Caco-2 (cell line): ENCODE measurements at regions not wholly inside any gene's neighbourhood (a gene's known extent, or its start where the extent isn't known, plus 50 kb on each side); places are given as distances from the start of the nearest gene placed in this dataset.

Experiments used
- BruUV-seq: library from RNA; stranded (reverse); fragments of 400-500 nt; replicated peaks from 2 replicates; lab custom pipeline; 2021; lab: Mats Ljungman, UMichigan
- CTCF ChIA-PET: fragments of 300-600 bp; sonication (Branson Sonifier 250); formaldehyde crosslinking; loops from one replicate; lab custom pipeline; 2022; ENCODE audit warnings: antibody characterized with exemption; lab: Charles Lee
- POLR2A ChIA-PET: fragments of 300-600 bp; sonication (Branson Sonifier 250); formaldehyde crosslinking; loops from one replicate; lab custom pipeline; 2022; ENCODE audit warnings: antibody characterized with exemption; lab: Charles Lee
- DNase-seq, 2 experiments: peaks; one replicate each; pipeline versions ENCODE4 v3.0.0 to v3.0.0-alpha.2; 2020 to 2022
- H3K27me3 ChIP-seq: replicated peaks from 2 replicates; pipeline ENCODE4 v1.6.0; 2011; ENCODE audit warnings: low read length; ENCODE audit not compliant: control insufficient read depth, insufficient read depth
- H3K36me3 ChIP-seq: 2 replicates; pipeline ENCODE4 v1.5.1; 2011; ENCODE audit warnings: low read length; ENCODE audit not compliant: control insufficient read depth, insufficient read depth
- H3K4me1 ChIP-seq: fragments of 250-450 bp; sonication (Bioruptor Pico); 2 replicates; pipeline ENCODE4 v1.5.1; 2020; ENCODE audit warnings: mild to moderate bottlenecking
- H3K4me3 ChIP-seq: 2 replicates; pipeline ENCODE4 v1.5.1; 2011; ENCODE audit warnings: low read depth, mild to moderate bottlenecking, control low read depth, low read length
- H3K9me3 ChIP-seq: fragments of 250-450 bp; sonication (Bioruptor Pico); 2 replicates; pipeline ENCODE4 v1.5.1; 2020; ENCODE audit warnings: mild to moderate bottlenecking, moderate library complexity
- H3K27ac Mint-ChIP-seq: one replicate; pipeline ENCODE4 v1.8.0; 2022; ENCODE audit warnings: mixed read lengths; ENCODE audit not compliant: unreplicated experiment
- H3K27me3 Mint-ChIP-seq: one replicate; pipeline ENCODE4 v1.8.0; 2022; ENCODE audit warnings: mixed read lengths; ENCODE audit not compliant: insufficient read depth, unreplicated experiment
- H3K36me3 Mint-ChIP-seq: one replicate; pipeline ENCODE4 v1.8.0; 2022; ENCODE audit warnings: mild to moderate bottlenecking, mixed read lengths; ENCODE audit not compliant: insufficient read depth, unreplicated experiment
- H3K4me1 Mint-ChIP-seq: one replicate; pipeline ENCODE4 v1.8.0; 2022; ENCODE audit warnings: low read depth, mixed read lengths; ENCODE audit not compliant: unreplicated experiment
- H3K4me3 Mint-ChIP-seq: one replicate; pipeline ENCODE4 v1.8.0; 2022; ENCODE audit warnings: mild to moderate bottlenecking, moderate library complexity, mixed read lengths; ENCODE audit not compliant: unreplicated experiment
- H3K9me3 Mint-ChIP-seq: one replicate; pipeline ENCODE4 v1.8.0; 2022; ENCODE audit warnings: mixed read lengths; ENCODE audit not compliant: unreplicated experiment
- intact Hi-C: fragments of 100-400 bp; cut with micrococcal nuclease; formaldehyde crosslinking; loops from one replicate; pipeline ENCODE4 v1.10.0; 2022; ENCODE audit not compliant: unreplicated experiment
- TF ChIP-seq, protein P1 (sequence below), 2 experiments: fragments of 200-600 bp in 1 of 2; IDR thresholded peaks; 1 replicate in 1 of 2; 2 replicates in 1 of 2; pipeline versions ENCODE4 v1.5.1 to v1.8.0; 2011 to 2022; ENCODE audit warnings: antibody characterized with exemption in 1 of 2, control low read depth in 1 of 2, inconsistent platforms in 1 of 2, low read depth in 1 of 2, low read length in 1 of 2, mild to moderate bottlenecking in 1 of 2, moderate library complexity in 1 of 2; ENCODE audit not compliant: insufficient read depth in 1 of 2, severe bottlenecking in 1 of 2, unreplicated experiment in 1 of 2

DNA sequence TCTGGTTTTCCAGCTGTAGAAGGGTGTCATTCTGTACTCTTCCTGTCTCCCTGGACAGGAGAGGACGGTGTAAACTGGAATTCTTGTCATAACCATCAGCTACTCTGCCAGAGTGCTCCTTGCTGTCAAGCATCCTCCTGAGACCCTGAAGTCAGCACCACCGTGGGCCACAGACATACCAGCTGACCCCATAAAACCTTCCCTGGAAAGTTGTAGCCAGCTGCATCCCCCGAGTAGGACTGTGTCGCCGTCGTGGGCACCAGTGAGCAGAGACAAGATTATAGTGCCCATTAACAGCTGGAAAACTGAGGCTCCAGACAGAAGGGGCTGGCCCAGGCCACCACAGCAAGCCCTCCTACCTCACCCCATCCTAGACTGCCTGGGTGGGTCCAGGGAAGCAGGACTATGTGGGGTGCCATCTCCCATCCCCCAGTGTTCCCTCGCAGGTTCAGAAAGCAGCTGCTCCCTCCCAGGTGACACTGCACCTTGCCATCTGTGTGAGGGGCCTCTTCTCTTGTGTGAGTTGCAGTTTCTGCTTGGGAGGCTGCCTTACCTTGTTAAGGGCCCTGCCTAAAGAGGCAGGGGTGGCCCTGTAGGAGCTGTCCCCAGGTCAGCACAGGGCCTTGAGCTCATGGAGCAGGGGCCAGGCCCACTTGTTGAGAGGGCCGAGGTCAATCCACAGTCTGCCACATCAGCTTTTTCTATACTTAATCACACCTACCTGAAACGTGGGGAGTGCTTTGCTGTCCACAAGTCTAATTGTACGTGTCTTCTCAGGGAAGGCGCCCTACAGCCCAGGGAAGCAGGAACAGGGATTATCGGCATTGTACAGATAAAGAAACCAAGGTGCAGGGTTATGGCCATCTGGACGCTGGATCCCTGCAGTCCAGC, 191.9 kb upstream of the LINGO1 start:
- BruUV-seq: no TSS peak
- intact Hi-C loops: loop anchor here (5.0 kb wide), 1 partner anchor 717 kb away; no protein-coding TSS in a partner anchor
- no peak overlapping the region for H3K4me3 Mint-ChIP-seq

DNA sequence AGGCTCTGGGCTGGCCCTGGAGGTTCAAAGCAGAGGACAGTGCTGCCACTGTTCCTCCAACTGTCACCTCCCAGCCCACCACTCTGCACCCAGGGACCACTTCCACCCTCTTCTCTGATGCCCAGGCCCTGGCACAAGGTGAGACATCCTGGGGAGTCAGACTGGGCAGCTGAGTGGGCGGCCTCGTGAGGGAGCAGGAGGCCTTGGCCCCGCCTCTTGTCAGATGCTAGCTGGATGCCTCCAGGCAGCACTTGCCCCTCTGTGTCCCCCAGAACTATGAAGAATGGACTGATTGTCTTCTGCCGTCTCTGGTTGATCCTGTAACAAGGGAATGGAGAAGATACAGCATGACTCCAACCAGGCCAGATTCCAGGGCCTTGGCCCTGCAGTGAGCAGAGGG, 191.0 kb upstream of the LINGO1 start:
- CTCF ChIA-PET: interaction anchor here (0.5 kb wide), 1 partner anchor 31 kb away, joined by 3 read pairs; no protein-coding TSS in a partner anchor
- H3K36me3 ChIP-seq: no peaks in the 10 kb centered on the region
- Mint-ChIP-seq H3K4me1 (no peaks in the 10 kb centered on the region), H3K9me3 (no peaks in the 10 kb centered on the region), H3K36me3 (no peaks in the 10 kb centered on the region), H3K27ac (no peak overlapping the region), H3K4me3 (no peak overlapping the region), H3K27me3 (peaks cover 23% of the 10 kb centered on the region)
- no peak for DNase-seq
- H3K4me3 ChIP-seq: no peak overlapping the region
- POLR2A ChIA-PET: no interaction called here
- H3K4me1 ChIP-seq: 0 out of 2 replicates have a peak, but pooled peaks cover 4% of the 10 kb centered on the region
- H3K9me3 ChIP-seq: no peaks in the 10 kb centered on the region
- peaks cover 3% of the 10 kb centered on the region for H3K27me3 ChIP-seq
- BruUV-seq: no TSS peak
- TF ChIP-seq, protein P1, sequence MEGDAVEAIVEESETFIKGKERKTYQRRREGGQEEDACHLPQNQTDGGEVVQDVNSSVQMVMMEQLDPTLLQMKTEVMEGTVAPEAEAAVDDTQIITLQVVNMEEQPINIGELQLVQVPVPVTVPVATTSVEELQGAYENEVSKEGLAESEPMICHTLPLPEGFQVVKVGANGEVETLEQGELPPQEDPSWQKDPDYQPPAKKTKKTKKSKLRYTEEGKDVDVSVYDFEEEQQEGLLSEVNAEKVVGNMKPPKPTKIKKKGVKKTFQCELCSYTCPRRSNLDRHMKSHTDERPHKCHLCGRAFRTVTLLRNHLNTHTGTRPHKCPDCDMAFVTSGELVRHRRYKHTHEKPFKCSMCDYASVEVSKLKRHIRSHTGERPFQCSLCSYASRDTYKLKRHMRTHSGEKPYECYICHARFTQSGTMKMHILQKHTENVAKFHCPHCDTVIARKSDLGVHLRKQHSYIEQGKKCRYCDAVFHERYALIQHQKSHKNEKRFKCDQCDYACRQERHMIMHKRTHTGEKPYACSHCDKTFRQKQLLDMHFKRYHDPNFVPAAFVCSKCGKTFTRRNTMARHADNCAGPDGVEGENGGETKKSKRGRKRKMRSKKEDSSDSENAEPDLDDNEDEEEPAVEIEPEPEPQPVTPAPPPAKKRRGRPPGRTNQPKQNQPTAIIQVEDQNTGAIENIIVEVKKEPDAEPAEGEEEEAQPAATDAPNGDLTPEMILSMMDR (IDR thresholded peaks at IDR 0.05; ENCODE audit: insufficient read depth in 1 of 2, low read depth in 1 of 2, low read length in 1 of 2, severe bottlenecking in 1 of 2, unreplicated experiment in 1 of 2): no peak
- intact Hi-C loops: loop anchor here (5.0 kb wide), 1 partner anchor 716 kb away; no protein-coding TSS in a partner anchor

More for the DNA sequence above, 191.9 kb upstream of the LINGO1 start:
- peaks cover 3% of the 10 kb centered on the region for H3K27me3 ChIP-seq
- H3K36me3 Mint-ChIP-seq: no peaks in the 10 kb centered on the region
- H3K4me1 Mint-ChIP-seq: no peaks in the 10 kb centered on the region
- TF ChIP-seq, protein P1 (IDR thresholded peaks at IDR 0.05; ENCODE audit: insufficient read depth in 1 of 2, low read depth in 1 of 2, low read length in 1 of 2, severe bottlenecking in 1 of 2, unreplicated experiment in 1 of 2): no peak
- H3K9me3 Mint-ChIP-seq: no peaks in the 10 kb centered on the region
- H3K4me1 ChIP-seq: 0 out of 2 replicates have a peak, but pooled peaks cover 4% of the 10 kb centered on the region
- H3K4me3 ChIP-seq: no peak overlapping the region
- no peaks in the 10 kb centered on the region for H3K9me3 ChIP-seq
- ChIA-PET CTCF (interaction anchor here (0.5 to 0.8 kb wide), 2 partner anchors 30 to 191 kb away, joined by 3 read pairs; no protein-coding TSS in a partner anchor), POLR2A (no interaction called here)
- H3K36me3 ChIP-seq: no peaks in the 10 kb centered on the region
- peaks cover 23% of the 10 kb centered on the region for H3K27me3 Mint-ChIP-seq
- DNase-seq: no peak
- H3K27ac Mint-ChIP-seq: no peak overlapping the region

DNA sequence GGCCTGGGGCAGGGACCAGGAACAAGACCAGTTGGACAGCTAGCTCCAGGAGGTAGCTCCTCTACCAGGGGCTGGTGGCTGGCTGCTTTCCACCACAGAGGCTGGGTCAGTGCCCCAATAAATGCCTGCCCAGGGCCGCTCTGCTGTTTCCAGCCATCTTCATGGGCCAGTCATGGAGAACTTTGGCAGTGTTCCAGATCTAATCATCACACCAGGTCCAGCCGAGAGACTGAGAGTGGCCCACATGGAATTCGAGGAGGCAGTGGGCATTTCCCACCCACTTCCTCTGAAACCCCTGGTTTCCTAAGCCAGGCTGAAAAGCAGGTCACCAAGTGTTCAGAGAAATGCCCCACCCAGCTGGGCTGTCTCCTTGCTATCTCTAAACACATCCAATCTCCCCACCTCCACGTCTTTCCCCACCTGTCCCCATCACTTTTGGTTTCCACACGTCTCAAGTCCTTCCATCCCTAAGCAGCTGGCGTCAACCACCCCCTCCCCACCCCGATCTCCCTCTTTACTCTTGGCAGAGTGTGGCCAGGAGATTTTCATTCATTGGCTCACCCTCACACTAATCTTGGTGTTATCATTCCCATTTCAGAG, 190.0 kb upstream of the LINGO1 start:
- no peaks in the 10 kb centered on the region for H3K36me3 Mint-ChIP-seq
- Histone ChIP-seq H3K9me3 (no peaks in the 10 kb centered on the region), H3K4me3 (no peak overlapping the region), H3K27me3 (peaks cover 3% of the 10 kb centered on the region), H3K36me3 (no peaks in the 10 kb centered on the region), H3K4me1 (0 out of 2 replicates have a peak, but pooled peaks cover 4% of the 10 kb centered on the region)
- H3K27ac Mint-ChIP-seq: no peak overlapping the region
- H3K4me1 Mint-ChIP-seq: no peaks in the 10 kb centered on the region
- no peak overlapping the region for H3K4me3 Mint-ChIP-seq
- no TSS peak for BruUV-seq
- intact Hi-C loops: loop anchor here (5.0 kb wide), 1 partner anchor 715 kb away; no protein-coding TSS in a partner anchor
- TF ChIP-seq, protein P1 (IDR thresholded peaks at IDR 0.05; ENCODE audit: insufficient read depth in 1 of 2, low read depth in 1 of 2, low read length in 1 of 2, severe bottlenecking in 1 of 2, unreplicated experiment in 1 of 2): no peak
- H3K9me3 Mint-ChIP-seq: no peaks in the 10 kb centered on the region
- H3K27me3 Mint-ChIP-seq: peaks cover 20% of the 10 kb centered on the region
- ChIA-PET POLR2A (interaction anchor here (0.7 kb wide), 1 partner anchor 50 kb away, joined by 3 read pairs; no protein-coding TSS in a partner anchor), CTCF (interaction anchor here (1.1 to 2.1 kb wide), 2 partner anchors 172 to 279 kb away, joined by 3 to 9 read pairs; no protein-coding TSS in a partner anchor)
- DNase-seq: no peak
